NCI-H1436 treated with DMSO at 0.1 percent for 48 hours (cell line): ENCODE measurements at regions not wholly inside any gene's neighbourhood (a gene's known extent, or its start where the extent isn't known, plus 50 kb on each side); places are given as distances from the start of the nearest gene placed in this dataset.
A peak's percentile ranks its signal among the peaks of the same experiment; 100 is the strongest.

ENCODE experiments used
- DNase-seq: peaks from one replicate; lab custom pipeline; 2025; lab: John Stamatoyannopoulos, UW

DNA sequence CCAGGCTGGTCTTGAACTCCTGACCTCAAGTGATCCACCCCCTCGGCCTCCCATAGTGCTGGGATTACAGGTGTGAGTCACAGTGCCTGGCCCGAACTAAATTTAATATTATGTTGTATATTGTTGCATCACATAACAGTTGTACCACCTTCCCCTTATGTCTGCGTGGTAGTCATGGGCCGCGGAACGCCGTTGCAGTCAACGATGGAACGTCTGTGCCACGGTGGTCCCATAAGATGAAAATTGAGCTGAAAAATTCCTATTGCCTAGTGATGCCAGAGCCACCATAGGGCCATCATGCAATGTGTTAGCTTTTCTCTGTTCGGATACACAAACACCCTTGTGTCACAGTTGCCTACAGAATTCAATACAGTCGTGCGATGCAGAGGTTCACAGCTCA, 236.1 kb downstream of the TEX29 start:
- DNase-seq = no peak

- DNase-seq = no peak
Observed at GRCh38 chr13:111557921-111558699, 237.7 kb downstream of the TEX29 start.

GRCh38 chr13:111558700-111559088, 238.3 kb downstream of the TEX29 start:
- DNase-seq = no peak

DNA sequence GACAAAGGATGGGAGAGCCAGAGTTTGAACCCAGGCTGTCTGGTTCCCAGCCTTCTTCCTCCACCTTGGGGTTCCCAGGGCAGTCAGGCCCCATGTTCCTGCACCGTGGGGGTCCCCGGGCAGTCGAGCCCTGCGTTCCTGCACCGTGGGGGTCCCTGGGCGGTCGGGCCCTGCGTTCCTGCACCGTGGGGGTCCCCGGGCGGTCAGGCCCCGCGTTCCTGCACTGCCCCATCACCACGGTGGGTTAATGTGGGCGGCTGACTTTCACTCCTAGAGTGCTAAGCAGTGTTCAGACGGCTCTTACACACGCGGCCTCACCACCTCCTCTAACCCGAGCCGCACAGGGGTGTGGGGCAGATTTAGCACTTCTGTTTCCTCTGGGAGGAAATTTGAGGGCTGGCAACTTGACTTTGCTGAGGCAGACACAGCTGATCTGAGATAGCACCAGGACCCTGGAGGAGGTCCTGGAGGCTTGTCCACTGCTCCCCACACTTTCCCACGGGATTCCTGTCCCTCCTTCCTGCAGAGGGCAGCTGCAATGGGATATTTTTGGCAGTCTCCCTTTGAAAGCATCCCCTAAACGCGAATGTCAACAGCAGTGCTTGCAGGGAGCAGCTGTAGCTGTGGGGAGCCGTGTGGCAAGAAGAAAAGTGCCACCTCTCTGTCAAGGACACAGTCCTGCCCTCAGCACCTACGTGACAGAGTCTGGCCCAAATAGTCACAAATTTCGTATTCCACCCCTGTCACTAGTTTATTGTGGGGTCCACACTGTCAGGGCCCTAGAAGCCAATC, 239.4 kb downstream of the TEX29 start:
- DNase-seq = no peak

DNA sequence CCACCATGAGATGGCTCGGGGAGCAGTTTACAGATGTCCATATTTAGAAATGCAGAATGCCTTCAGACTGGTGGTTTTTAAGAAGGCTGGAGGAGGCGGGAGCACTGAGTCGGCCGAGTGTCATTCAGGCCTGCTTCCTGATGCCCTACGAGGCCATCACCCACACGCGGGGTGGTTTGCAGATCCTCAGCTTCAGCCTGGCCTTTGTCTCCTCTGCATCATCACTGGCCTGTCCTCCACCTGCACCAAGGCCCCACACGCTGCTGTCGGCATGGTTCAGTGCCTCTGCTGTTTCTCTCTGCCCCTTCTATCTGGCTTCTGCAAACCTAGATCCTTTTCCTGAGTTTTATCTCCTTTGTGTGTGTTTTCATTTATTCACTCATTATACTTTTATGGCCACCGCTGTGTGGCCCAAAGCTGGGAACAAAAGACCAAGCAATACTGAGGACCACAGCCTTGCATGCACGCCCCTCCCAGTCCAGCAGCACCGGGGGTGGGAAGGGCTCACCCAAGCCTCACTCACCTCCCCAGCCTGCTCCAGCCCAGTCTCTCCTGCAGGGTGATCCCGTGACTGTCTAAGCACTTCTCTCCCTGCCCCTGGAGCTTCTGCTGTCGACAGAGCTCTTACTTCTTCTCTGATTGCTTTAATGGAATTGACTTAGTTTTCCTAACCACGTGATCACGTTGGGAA, 240.8 kb downstream of the TEX29 start:
- DNase-seq = no peak

GRCh38 chr13:111562716-111563115, 242.3 kb downstream of the TEX29 start:
- no peak for DNase-seq

- DNase-seq = no peak
Observed at GRCh38 chr13:111564606-111565005, 244.2 kb downstream of the TEX29 start.

GRCh38 chr13:111565400-111565799, 245.0 kb downstream of the TEX29 start:
- no peak for DNase-seq

GRCh38 chr13:111566567-111566966, 246.1 kb downstream of the TEX29 start:
- no peak for DNase-seq

DNA sequence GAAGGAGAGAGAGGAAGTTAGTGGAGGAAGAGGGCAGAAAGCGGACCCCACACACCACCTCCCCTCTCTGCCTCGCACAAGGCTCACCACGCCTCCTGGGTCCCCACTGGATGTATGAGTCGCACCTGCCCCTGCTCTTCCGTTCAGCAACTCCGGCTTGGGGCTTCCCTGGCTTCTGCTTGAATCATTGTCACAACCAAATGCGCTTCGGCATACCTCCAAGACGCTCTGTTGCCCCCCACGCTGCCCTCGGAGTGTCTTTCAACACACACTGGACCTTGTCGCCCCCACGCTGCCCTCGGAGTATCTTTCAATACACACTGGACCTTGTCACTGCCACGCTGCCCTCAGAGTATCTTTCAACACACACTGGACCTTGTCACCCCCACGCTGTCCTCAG, 247.2 kb downstream of the TEX29 start:
- DNase-seq = no peak

GRCh38 chr13:111568290-111568689, 247.8 kb downstream of the TEX29 start:
- no peak for DNase-seq

GRCh38 chr13:111570911-111571310, 250.5 kb downstream of the TEX29 start:
- no peak for DNase-seq

- DNase-seq = peak; percentile 44
Observed at GRCh38 chr13:111572956-111573761, 252.7 kb downstream of the TEX29 start.

- no peak for DNase-seq
Observed at GRCh38 chr13:111573801-111574200, 253.4 kb downstream of the TEX29 start.

GRCh38 chr13:111575276-111575675, 254.8 kb downstream of the TEX29 start:
- DNase-seq = no peak

DNA sequence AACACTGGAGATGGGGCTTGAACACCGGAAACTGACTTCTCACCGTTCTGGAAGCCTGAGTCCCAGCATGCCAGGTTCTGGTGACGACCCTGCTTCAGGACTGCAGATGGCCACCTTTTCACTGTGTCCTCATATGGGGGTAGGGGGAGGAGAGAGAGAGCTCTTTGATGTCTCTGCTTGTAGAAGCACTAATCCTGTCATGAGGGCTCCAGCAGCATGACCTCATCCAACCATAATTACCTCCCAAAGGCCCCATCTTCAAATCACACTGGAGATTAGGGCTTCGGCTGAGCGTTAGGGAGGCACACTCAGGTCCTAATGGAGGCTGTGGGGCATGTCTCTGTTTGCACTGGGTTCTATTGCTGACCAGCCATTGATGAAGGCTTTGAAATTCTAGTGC, 255.3 kb downstream of the TEX29 start:
- DNase-seq = no peak

GRCh38 chr13:111577208-111577828, 256.9 kb downstream of the TEX29 start:
- no peak for DNase-seq

DNA sequence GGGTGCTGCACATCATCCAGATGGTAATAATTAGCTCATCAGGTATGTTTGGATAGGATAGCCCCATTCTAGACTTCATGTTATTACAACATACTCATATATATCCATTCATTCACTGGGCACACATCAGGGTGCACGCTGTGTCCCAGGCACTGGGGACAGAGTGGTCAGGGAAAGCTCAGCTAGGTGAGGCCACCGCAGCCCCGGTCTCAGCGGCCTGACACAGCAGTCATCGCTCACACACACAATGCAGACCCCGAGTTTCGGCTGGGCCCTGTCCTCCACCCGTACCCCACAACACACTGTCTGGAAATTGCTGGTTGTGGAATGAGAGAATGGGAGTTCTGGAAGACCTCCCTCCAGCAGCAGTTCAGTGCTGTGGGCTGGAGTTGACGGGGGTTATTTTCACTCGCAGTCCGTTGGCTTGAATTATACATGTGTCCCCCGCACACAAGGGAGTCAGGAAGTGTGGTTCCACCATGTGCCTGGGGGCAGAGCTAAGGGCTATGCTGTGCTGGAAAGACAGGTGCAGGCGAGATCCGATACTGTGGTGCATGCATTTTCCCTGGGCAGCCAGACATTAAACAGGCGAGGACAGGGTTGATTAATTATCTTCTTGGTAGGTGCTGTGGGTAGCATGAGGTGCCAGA, 257.6 kb downstream of the TEX29 start:
- no peak for DNase-seq

GRCh38 chr13:111584101-111584672, 263.7 kb downstream of the TEX29 start:
- no peak for DNase-seq

- DNase-seq = no peak
Observed at GRCh38 chr13:111584870-111585269, 264.4 kb downstream of the TEX29 start.

DNA sequence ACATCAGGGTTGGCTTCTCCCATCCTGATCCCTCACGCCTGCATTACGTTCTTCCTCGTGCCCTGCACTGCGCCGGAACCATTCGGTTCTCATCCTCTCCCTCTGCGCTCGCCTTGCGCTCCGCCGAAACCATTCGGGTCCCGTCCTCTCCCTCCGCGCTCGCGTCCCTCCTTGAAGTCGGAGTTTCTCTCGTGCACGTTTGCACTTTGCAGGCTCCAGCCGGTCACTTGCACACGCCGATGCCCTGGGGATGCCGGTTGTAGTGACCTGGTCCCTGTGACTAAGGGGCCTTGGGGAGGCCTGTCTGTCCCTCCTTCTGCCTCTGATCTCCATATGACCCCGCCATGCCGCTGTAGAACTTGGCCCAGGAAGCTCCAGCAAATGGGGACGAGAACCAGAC, 265.8 kb downstream of the TEX29 start:
- no peak for DNase-seq
